Ovary (tissue), 7 donors: ENCODE measurements at regions not wholly inside any gene's neighbourhood (a gene's known extent, or its start where the extent isn't known, plus 50 kb on each side); places are given as distances from the start of the nearest gene placed in this dataset.

ENCODE experiments used
- DNase-seq, 5 donors: peaks; one replicate each; pipeline ENCODE4 v3.0.0-alpha.2; 2019 to 2020
- H3K27ac ChIP-seq, 2 donors: fragments of 200-600 bp; one replicate each; pipeline versions ENCODE4 v1.5.1 to v1.8.0; 2019 to 2022
- H3K27me3 ChIP-seq: fragments of 200-600 bp; one replicate; pipeline ENCODE4 v1.8.0; 2022
- H3K36me3 ChIP-seq: fragments of 200-600 bp; sonication (generic); one replicate; pipeline ENCODE4 v1.5.1; 2019
- H3K4me1 ChIP-seq: one replicate; pipeline ENCODE4 v1.8.1; 2013; ENCODE audit warnings: mild to moderate bottlenecking, moderate library complexity; ENCODE audit not compliant: insufficient read depth
- H3K4me3 ChIP-seq: fragments of 200-600 bp; sonication (generic); one replicate; pipeline ENCODE4 v1.5.1; 2017
- H3K9me3 ChIP-seq, 2 donors: fragments of 200-600 bp in 1 of 2; sonication (generic) in 1 of 2; one replicate each; pipeline versions ENCODE4 v1.5.1 to v1.8.1; 2013 to 2019; ENCODE audit warnings: mild to moderate bottlenecking in 1 of 2, moderate library complexity in 1 of 2
- EP300 ChIP-seq: sonication (generic); formaldehyde crosslinking; IDR thresholded peaks from one replicate; pipeline ENCODE4 v1.6.1; 2017; ENCODE audit warnings: antibody characterized with exemption
- POLR2A ChIP-seq: fragments of 450-650 bp; IDR thresholded peaks from one replicate; pipeline ENCODE4 v1.6.1; 2017; ENCODE audit warnings: antibody characterized with exemption, mild to moderate bottlenecking, moderate library complexity
- WGBS, 3 donors: extraction: QIAGEN DNeasy Blood & Tissue Kit in 1 of 3; methylation state at CpG; one replicate each; pipeline versions ENCODE4 v1.1.5 to v1.1.7; 2013 to 2017; 5-methylcytosine and 5-hydroxymethylcytosine counted together
- intact Hi-C, 4 donors: fragments of 100-400 bp; cut with DNase I; formaldehyde crosslinking; loops; one replicate each; pipeline versions ENCODE4 v1.11.0 to v1.15.1; 2022 to 2023
- TF ChIP-seq, protein P1 (sequence below), 3 donors: fragments of 450-650 bp in 2 of 3; fragments of 200-600 bp in 1 of 3; IDR thresholded peaks; one replicate each; pipeline versions ENCODE4 v1.5.1 to v1.8.0; 2016 to 2022; ENCODE audit warnings: antibody characterized with exemption in 3 of 3, mild to moderate bottlenecking in 1 of 3
- donor health status: DM: no; HTN: no; CAD: no; lungs with moderate emphysema.
- donor health status: DM: no; HTN: no; CAD: no.
- donor health status: Bipolar disorder and iron deficiency.
- donor health status: DM: no; HTN: no; CAD: no.
- donor health status: DM: yes; HTN: yes; CAD: no.

DNA sequence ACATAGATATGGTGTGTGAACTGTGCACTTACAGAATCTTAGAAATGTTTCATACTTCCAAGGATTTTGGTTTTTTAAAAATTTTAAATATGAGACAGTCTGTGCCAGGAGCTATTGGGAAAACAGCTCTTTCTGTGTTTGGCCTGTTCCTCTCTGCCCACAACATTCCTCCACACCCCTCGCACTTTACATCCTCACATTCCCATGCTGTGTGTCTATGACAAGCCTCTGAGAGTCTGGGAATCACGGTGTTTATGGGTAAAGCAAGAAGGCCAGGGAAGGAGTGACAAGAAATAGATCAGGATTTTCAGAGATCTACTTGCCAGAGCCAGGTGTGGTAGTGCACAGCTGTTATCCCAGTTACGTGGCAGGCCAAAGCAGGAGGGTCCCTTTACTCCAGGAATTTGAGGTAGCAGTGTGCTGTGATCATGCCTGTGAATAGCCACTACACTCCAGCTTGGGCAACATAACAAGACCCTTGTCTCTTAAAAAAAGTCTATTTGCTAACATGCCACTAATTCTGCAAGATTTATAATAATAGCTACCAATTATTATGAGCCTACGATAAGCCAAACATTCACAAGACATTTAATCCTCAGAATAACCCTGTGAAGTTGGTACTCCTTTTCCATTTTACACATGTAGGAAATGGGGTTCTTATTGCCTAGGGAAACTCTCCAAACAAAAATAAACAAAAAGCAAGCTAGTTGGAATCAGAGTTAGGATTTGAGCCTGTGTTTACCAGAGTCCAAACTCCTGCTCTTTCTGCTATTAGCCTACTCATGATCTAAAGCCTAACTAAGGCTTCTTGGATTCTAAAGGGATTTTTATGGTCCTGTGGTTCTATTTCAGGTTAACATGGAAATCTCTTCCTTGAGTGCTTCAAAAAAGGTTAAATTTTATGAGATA is 168.3 kb upstream of the SP8 start:
- 35 to 49% (median 41%) methylated on average over 4 of the region's 4 CpGs for WGBS, 3 donors
- H3K27me3 ChIP-seq, result no peaks in the 10 kb centered on the region
- TF ChIP-seq, protein P1, sequence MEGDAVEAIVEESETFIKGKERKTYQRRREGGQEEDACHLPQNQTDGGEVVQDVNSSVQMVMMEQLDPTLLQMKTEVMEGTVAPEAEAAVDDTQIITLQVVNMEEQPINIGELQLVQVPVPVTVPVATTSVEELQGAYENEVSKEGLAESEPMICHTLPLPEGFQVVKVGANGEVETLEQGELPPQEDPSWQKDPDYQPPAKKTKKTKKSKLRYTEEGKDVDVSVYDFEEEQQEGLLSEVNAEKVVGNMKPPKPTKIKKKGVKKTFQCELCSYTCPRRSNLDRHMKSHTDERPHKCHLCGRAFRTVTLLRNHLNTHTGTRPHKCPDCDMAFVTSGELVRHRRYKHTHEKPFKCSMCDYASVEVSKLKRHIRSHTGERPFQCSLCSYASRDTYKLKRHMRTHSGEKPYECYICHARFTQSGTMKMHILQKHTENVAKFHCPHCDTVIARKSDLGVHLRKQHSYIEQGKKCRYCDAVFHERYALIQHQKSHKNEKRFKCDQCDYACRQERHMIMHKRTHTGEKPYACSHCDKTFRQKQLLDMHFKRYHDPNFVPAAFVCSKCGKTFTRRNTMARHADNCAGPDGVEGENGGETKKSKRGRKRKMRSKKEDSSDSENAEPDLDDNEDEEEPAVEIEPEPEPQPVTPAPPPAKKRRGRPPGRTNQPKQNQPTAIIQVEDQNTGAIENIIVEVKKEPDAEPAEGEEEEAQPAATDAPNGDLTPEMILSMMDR (IDR thresholded peaks at IDR 0.05), result no peak
- TF ChIP-seq POLR2A, result no peak
- no peak for TF ChIP-seq EP300

DNA sequence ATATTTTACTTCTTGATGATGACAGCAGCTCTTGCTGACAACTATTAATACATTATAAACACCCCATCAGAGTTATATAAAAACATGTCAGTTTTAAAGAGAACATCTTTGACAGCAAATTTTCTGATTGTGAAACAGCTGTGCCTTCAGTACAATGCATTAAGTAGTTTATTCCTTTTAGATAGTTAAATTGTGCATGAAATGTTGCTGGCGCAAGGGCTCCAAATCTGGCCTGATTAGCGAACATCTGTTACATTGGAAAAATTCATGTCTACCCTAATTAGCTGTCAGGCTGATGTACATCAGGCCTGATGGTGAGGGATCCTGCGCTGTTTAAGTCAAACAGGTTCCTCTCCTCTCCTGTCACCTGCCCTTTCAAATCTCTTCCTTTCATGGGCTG is 171.9 kb upstream of the SP8 start:
- TF ChIP-seq, protein P1 (IDR thresholded peaks at IDR 0.05), result no peak
- no peak for TF ChIP-seq POLR2A
- TF ChIP-seq EP300, result no peak
- no peaks in the 10 kb centered on the region for H3K9me3 ChIP-seq
- WGBS, 3 donors, result 16 to 40% (median 39%) methylated on average over 3 of the region's 3 CpGs

More for the DNA sequence above, 168.3 kb upstream of the SP8 start:
- no peaks in the 10 kb centered on the region for H3K36me3 ChIP-seq
- H3K4me3 ChIP-seq, result no peak overlapping the region
- H3K4me1 ChIP-seq, result no peaks in the 10 kb centered on the region
- H3K27ac ChIP-seq, result no peak overlapping the region
- no peaks in the 10 kb centered on the region for H3K9me3 ChIP-seq
- intact Hi-C loops, result no loop called here
- no peak for DNase-seq

DNA sequence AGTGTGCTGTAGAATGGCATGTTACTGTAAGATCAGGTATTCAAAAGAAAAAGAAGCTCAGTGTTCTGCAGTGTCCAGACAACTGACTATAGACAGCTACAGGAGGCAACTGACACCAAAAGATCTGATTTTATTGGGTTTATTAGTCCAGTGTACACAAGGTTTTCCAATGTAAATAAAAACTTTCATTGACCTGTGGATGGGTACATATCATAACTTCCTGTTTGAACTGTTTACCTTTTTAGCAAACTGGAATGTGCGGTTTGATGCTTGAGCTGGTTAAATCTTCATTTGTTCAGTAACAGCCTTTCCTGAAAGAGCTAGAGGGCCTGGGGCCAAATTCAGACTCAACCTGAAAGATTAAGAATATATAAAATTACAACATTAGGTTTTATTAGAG is 172.6 kb upstream of the SP8 start:
- no peaks in the 10 kb centered on the region for H3K27me3 ChIP-seq
- no peaks in the 10 kb centered on the region for H3K4me1 ChIP-seq
- intact Hi-C loops, result no loop called here
- H3K27ac ChIP-seq, result no peak overlapping the region
- TF ChIP-seq EP300 (no peak), POLR2A (no peak)
- TF ChIP-seq, protein P1 (IDR thresholded peaks at IDR 0.05), result no peak
- no peaks in the 10 kb centered on the region for H3K36me3 ChIP-seq
- H3K9me3 ChIP-seq, result no peaks in the 10 kb centered on the region
- H3K4me3 ChIP-seq, result no peak overlapping the region
- WGBS, 3 donors, result 69 to 80% (median 70%) methylated on average over 1 of the region's 1 CpG
- DNase-seq, result no peak

More for the DNA sequence above, 171.9 kb upstream of the SP8 start:
- Histone ChIP-seq H3K27me3 (no peaks in the 10 kb centered on the region), H3K4me1 (no peaks in the 10 kb centered on the region), H3K36me3 (no peaks in the 10 kb centered on the region), H3K4me3 (no peak overlapping the region), H3K27ac (no peak overlapping the region)
- no peak for DNase-seq
- intact Hi-C loops, result no loop called here

DNA sequence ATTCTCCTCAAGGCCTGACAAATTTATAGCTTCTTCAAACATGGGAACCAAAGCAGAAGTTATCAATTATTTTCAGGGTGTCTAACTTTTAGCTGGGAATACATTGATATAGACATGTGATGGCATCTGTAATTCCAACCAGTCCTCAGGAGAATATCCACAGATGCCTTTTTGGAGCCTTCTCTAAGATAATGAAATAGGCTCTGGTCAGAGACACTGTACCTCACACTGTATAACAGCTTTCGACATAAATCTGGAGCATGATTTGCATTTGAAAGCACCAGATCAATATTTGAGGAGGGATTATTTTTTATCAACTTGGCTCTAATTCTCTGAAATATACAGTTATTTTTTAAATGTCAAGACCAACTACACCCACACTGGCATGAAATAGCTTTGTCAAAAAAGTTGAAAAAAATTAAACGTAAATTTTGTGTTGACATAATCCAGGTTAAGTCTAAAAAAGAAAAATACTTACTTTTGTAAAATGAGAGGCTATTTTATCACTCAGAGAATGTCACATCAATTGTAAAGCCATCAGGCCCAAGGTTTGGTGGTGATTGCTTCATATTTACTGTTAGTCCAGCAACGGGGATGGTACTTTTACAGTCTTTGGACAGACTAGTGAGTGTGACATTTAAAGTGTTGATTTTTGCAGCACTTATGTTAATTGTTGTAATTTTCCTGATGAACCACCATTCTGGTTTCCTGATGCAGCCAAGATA is 177.0 kb upstream of the SP8 start:
- 78 to 87% (median 82%) methylated on average over 3 of the region's 3 CpGs for WGBS, 3 donors
- Histone ChIP-seq H3K4me3 (no peak overlapping the region), H3K27me3 (no peaks in the 10 kb centered on the region), H3K27ac (no peak overlapping the region), H3K4me1 (no peaks in the 10 kb centered on the region), H3K9me3 (no peaks in the 10 kb centered on the region), H3K36me3 (no peaks in the 10 kb centered on the region)
- intact Hi-C loops, result no loop called here
- no peak for DNase-seq
- TF ChIP-seq POLR2A, result no peak
- no peak for TF ChIP-seq EP300
- TF ChIP-seq, protein P1 (IDR thresholded peaks at IDR 0.05), result no peak
